Ureter (tissue), 1 donor: ENCODE measurements at regions not wholly inside any gene's neighbourhood (a gene's known extent, or its start where the extent isn't known, plus 50 kb on each side); places are given as distances from the start of the nearest gene placed in this dataset.

Experiments used
- DNase-seq: peaks from one replicate; pipeline ENCODE4 v3.0.0-alpha.2; 2020; ENCODE audit warnings: low spot score
- donor health status: DM: yes; HTN: yes; CAD: no.

- DNase-seq: no peak
These were observed 203.8 kb downstream of the AUH start for GRCh38 chr9:91157883-91158282.

DNA sequence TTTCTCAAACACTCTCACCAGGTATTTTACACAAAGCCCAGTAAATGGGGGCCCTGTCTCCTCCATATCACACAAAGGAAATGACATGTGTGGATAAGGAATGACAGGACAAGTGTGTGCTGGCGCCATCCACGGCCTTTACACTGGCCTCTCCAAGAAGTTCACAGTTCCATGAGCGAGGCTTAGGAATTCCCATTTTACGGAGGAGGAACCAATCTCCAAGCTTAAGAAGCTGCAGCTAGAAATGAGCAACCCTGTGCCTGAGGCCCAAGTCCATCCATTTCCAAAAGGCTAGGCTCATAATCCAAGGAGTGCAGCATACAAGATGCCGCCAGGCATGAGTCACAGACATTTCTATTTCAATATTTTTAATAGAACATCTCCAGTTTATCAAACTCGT lies 203.4 kb downstream of the AUH start:
- DNase-seq: no peak

- DNase-seq: no peak
These were observed 202.8 kb downstream of the AUH start for GRCh38 chr9:91158946-91159345.

DNA sequence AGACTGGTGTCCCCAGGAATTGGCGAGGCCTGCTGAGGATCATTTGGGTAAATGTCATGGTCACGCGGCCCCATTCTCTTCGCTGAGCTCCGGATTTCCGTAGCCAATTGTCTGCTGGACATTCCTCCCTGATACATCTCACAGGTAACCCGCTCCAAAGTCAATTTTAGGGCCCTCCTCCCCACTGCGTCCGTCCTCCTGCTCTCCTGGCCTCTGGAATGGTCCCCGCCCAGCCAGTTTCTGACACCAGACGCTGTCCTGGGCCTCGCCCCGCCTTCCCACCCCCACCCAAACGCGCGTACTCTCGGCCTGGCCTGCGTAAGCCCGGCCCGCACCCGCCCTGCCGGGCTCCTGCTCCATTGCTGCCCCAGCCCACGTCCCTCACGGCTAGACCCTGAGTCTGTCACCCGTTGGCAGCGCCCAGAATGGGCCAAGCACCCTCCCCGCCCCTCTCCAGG lies 202.0 kb downstream of the AUH start:
- no peak for DNase-seq

DNA sequence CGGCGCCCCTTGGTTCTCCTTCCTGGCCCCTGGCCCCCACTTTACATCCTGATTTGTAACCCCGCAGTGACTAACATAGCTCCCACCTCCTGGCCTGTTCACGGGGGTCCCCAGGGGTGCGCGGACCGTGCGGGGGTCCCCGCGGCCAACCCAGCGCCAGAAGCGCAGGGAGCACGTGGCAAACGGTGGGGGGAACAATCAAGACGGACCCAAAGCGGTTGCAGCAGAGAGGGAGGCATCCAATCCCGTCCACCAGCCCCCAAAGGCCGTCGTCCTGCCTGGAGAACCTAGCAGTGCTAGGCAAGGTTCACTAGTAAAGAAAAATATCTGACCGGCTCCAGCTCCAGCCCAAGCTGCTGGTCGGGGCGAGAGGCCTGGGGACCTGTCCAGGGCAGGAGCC lies 201.5 kb downstream of the AUH start:
- DNase-seq: no peak

DNA sequence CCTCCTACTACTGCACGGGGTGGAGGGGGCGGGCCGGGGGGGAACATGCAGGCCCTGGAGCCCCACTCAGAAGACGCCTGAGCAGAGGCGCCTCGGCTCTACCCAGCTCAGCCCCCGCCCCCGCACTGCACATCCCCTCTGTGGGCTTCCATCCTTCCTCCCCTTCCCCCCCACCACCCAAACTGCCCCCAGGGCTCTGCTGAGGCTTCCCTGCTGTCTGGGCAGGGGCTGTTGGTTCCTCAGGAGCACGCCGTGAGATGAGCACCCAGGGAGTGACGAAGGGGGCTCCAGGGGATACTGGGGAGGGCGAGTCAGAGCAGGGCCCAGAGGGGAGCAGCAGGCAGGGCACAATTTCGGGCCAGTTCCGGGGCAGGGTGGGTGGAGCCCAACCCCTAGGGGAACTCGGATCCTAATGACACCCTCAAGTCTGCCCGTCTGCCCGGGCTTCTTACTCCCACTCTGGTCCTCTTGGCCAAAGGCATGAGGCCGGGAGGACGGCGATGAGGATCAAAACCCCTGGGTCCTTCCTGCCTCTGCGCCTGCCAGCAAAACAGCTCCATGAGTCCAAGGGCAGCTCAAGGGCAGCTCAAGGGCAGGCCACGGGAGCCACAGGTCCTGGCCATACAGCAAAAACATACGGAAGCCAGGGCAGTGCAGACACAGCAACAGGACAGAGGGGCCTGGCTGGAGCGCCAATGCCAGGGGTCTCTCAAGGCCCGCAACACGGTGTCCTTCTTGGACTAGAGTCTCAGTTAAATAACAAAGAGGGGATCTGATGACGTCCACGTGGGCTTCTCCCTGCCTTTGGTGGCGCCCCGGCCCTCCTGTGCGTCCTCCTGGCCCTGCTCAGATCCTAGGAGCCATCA lies 200.9 kb downstream of the AUH start:
- no peak for DNase-seq

DNA sequence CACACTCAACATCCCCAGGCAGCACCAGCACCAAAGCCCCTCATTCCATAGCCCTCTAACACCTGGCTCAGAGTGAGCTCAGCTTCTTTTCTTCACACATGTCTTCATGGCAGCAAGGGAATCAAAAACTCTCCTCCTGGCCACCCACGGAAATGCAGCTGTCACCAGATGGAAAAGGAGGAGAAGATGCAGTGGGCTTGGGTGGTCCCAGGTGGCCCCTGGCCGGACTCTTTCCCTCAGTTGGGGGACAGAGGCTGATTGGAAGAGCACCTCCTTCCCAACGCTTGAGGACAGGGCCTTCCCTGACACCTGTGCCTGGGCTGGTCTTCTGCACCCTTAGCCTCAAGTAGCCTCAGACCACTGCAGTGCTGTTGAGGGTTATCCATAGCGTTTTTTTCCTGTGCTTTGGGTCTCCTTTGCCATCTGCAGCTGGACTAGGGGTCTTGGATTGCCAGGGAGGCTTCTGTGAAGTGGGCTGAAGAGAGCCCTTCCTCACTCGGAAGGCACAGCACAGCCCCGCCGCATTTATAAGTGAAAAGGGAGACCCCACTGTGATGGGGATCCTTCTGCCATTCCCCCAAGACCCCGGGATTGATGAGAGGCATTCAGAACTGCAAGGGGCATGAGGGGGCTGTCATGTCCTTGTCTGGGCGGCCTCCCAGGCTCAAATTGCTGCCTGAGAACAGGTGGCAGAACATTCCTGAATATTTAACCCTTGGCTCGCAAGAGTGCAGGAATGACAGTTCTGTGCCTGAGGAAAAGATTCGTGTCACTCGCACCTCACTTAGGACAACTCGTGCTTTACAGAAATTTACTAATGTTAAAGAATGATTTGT lies 200.0 kb downstream of the AUH start:
- DNase-seq: no peak

DNA sequence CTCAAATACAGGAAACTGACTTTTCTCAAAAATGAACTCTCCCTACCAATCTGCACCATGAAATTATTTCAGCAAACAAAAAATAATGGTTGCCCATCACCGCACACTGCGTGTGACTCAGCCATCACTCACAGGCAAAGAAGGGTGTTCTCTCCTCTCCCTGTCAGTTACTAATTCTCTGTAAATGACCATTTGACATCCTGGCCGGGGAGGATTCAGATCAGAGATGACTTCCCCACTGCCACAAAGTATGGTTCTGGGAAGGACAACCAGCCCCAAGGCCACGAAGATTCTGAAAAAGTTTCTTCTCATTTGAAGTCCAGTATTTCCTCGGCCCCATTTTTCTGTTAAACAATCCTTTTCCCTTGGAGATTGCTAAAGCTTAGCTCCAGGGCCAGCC lies 199.4 kb downstream of the AUH start:
- no peak for DNase-seq

GRCh38 chr9:91162784-91163443 lies 198.8 kb downstream of the AUH start:
- peak; percentile 64 for DNase-seq

- DNase-seq: no peak
These were observed 198.3 kb downstream of the AUH start for GRCh38 chr9:91163444-91163772.

DNA sequence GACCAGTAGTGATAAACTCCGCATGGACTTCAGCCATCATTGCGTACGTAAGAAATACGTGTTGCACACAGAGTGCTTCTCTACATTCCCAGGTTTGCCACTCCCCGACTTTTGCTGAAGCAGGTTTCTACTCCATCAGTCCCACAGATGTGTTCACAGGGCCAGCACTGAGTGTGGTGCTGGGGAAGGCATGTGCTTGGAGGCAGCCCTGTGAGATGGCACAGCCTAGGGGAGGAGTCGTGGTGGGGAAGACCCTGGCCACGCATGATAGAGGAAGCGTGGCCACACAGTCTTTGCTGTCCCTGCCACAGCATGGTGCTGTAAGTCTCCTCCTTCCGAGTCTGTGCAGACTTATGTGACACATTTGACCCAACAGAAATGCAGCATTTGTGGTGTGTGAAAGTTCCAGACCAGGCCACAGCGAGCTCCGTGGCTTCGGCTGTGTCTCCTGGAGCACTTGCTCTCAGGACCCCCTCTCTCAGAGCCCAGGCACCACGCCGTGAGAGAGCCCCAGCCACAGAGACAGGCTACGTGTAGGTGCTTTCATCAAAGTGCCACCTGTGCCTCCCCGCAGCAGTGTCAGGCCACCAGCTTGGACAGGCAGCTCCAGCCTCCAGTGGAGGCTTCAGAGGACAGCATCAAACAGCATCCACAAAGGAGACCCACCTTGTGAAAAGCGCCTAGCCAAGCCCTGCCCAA lies 197.8 kb downstream of the AUH start:
- DNase-seq: no peak
